Upper lobe of left lung (tissue), 6 donors: ENCODE measurements at regions not wholly inside any gene's neighbourhood (a gene's known extent, or its start where the extent isn't known, plus 50 kb on each side); places are given as distances from the start of the nearest gene placed in this dataset.

Experiments
- ATAC-seq, 2 donors: fragments of 200-7000 bp; cut with Tn5 transposase; one replicate each; pipeline ENCODE4 v1.9.1; 2022; ENCODE audit warnings: mild to moderate bottlenecking in 2 of 2, moderate library complexity in 2 of 2; ENCODE audit not compliant: low FRiP score in 2 of 2
- DNase-seq, 2 donors: peaks; one replicate each; pipeline ENCODE4 v3.0.0-alpha.2; 2019 to 2020
- H3K27ac ChIP-seq, 4 donors: fragments of 200-600 bp; sonication (generic); one replicate each; pipeline ENCODE4 v1.5.1; 2016 to 2019
- H3K27me3 ChIP-seq, 4 donors: fragments of 200-600 bp; sonication (generic); one replicate each; pipeline ENCODE4 v1.5.1; 2017 to 2019
- H3K36me3 ChIP-seq, 4 donors: fragments of 200-600 bp; sonication (generic); one replicate each; pipeline ENCODE4 v1.5.1; 2016 to 2019
- H3K4me1 ChIP-seq, 4 donors: fragments of 200-600 bp; sonication (generic); one replicate each; pipeline ENCODE4 v1.5.1; 2018 to 2019
- H3K4me3 ChIP-seq, 4 donors: fragments of 200-600 bp; sonication (generic); one replicate each; pipeline ENCODE4 v1.5.1; 2017 to 2019; ENCODE audit warnings: mild to moderate bottlenecking in 2 of 4, moderate library complexity in 1 of 4
- H3K9me3 ChIP-seq, 4 donors: fragments of 200-600 bp; sonication (generic); one replicate each; pipeline ENCODE4 v1.5.1; 2018 to 2019
- CTCF ChIP-seq, 6 experiments: fragments of 450-650 bp in 4 of 6; fragments of 200-600 bp in 2 of 6; sonication (generic) in 2 of 6; IDR thresholded peaks; one replicate each; pipeline ENCODE4 v1.5.1; 2016 to 2019; ENCODE audit warnings: antibody characterized with exemption in 6 of 6
- EP300 ChIP-seq, 4 donors: sonication (generic); formaldehyde crosslinking; IDR thresholded peaks; one replicate each; pipeline ENCODE4 v1.5.1; 2017; ENCODE audit warnings: antibody characterized with exemption in 4 of 4, control low read depth in 2 of 4
- POLR2A ChIP-seq, 4 donors: fragments of 450-650 bp; IDR thresholded peaks; one replicate each; pipeline ENCODE4 v1.5.1; 2016 to 2017; ENCODE audit warnings: antibody characterized with exemption in 4 of 4, mild to moderate bottlenecking in 2 of 4
- POLR2AphosphoS5 ChIP-seq, 2 donors: sonication (generic); formaldehyde crosslinking; IDR thresholded peaks; one replicate each; pipeline ENCODE4 v1.5.1; 2017; ENCODE audit warnings: antibody characterized with exemption in 2 of 2
- WGBS, 2 donors: methylation state at CpG; one replicate each; pipeline ENCODE4 v1.1.5; 2017 to 2018; 5-methylcytosine and 5-hydroxymethylcytosine counted together
- donor health status: DM: no; HTN: no; CAD: no; lungs with moderate emphysema.
- donor health status: DM: no; HTN: yes; CAD: no; lungs with severe emphysema.

- no peak for TF ChIP-seq EP300 (IDR thresholded peaks at IDR 0.05)
- TF ChIP-seq POLR2A (IDR thresholded peaks at IDR 0.05), result no peak
- no peak for TF ChIP-seq CTCF (IDR thresholded peaks at IDR 0.05)
- no peak for TF ChIP-seq POLR2AphosphoS5 (IDR thresholded peaks at IDR 0.05)
- WGBS, 2 donors, result 59 to 68% methylated on average over 15 to 25 of the region's 25 CpGs
- no peaks in the 10 kb centered on the region for H3K27me3 ChIP-seq
- no peak overlapping the region for H3K27ac ChIP-seq
- peak in 1 of 2 donors; percentile 7 for DNase-seq
- ATAC-seq, result no peak
- H3K4me3 ChIP-seq, result no peak overlapping the region
- no peaks in the 10 kb centered on the region for H3K4me1 ChIP-seq
- H3K9me3 ChIP-seq, result peaks cover 0 to 21% (median 1%) of the 10 kb centered on the region in 4 donors
- no peaks in the 10 kb centered on the region for H3K36me3 ChIP-seq
Measured at GRCh38 chr1:4010814-4011605, 110.9 kb upstream of the C1orf174 start.

- DNase-seq, result no peak
Measured at GRCh38 chr1:4016351-4017130, 116.5 kb upstream of the C1orf174 start.

GRCh38 chr1:4017636-4018365 lies 117.7 kb upstream of the C1orf174 start:
- no peaks in the 10 kb centered on the region for H3K27me3 ChIP-seq

More at GRCh38 chr1:4016351-4017130, 116.5 kb upstream of the C1orf174 start:
- WGBS, 2 donors, result 72 to 75% methylated on average over 16 of the region's 17 CpGs
- Histone ChIP-seq H3K36me3 (no peaks in the 10 kb centered on the region), H3K4me3 (no peak overlapping the region), H3K27ac (no peak overlapping the region), H3K9me3 (no peaks in the 10 kb centered on the region), H3K4me1 (no peaks in the 10 kb centered on the region), H3K27me3 (no peaks in the 10 kb centered on the region)
- no peak for TF ChIP-seq EP300 (IDR thresholded peaks at IDR 0.05)
- TF ChIP-seq CTCF (IDR thresholded peaks at IDR 0.05), result no peak
- no peak for ATAC-seq

GRCh38 chr1:4018466-4019146 lies 118.5 kb upstream of the C1orf174 start:
- H3K9me3 ChIP-seq, result no peaks in the 10 kb centered on the region
- no peaks in the 10 kb centered on the region for H3K4me1 ChIP-seq
- 84 to 89% methylated on average over 18 to 25 of the region's 25 CpGs for WGBS, 2 donors
- no peaks in the 10 kb centered on the region for H3K36me3 ChIP-seq
- no peaks in the 10 kb centered on the region for H3K27me3 ChIP-seq
- TF ChIP-seq EP300 (IDR thresholded peaks at IDR 0.05) (no peak), POLR2AphosphoS5 (IDR thresholded peaks at IDR 0.05) (no peak), POLR2A (IDR thresholded peaks at IDR 0.05) (no peak)
- H3K27ac ChIP-seq, result no peak overlapping the region
- ATAC-seq (no peak), DNase-seq (no peak)
- no peak overlapping the region for H3K4me3 ChIP-seq

More at GRCh38 chr1:4017636-4018365, 117.7 kb upstream of the C1orf174 start:
- no peaks in the 10 kb centered on the region for H3K4me1 ChIP-seq
- no peaks in the 10 kb centered on the region for H3K36me3 ChIP-seq
- ATAC-seq (no peak), DNase-seq (no peak)
- no peak for TF ChIP-seq EP300 (IDR thresholded peaks at IDR 0.05)
- TF ChIP-seq POLR2A (IDR thresholded peaks at IDR 0.05), result no peak
- TF ChIP-seq CTCF (IDR thresholded peaks at IDR 0.05), result no peak
- no peak overlapping the region for H3K27ac ChIP-seq
- WGBS, 2 donors, result 73 to 88% methylated on average over 12 of the region's 12 CpGs
- H3K4me3 ChIP-seq, result no peak overlapping the region
- H3K9me3 ChIP-seq, result no peaks in the 10 kb centered on the region
